NOMO-1 treated with DMSO at 0.1 percent for 48 hours (cell line): ENCODE measurements at regions not wholly inside any gene's neighbourhood (a gene's known extent, or its start where the extent isn't known, plus 50 kb on each side); places are given as distances from the start of the nearest gene placed in this dataset.

Experiments used
- DNase-seq: peaks from one replicate; lab custom pipeline; 2025; ENCODE audit not compliant: unreplicated experiment; lab: John Stamatoyannopoulos, UW

GRCh38 chr4:28730304-28730703, 1869.7 kb downstream of the STIM2 start:
- DNase-seq = no peak

- DNase-seq = no peak
Observed at GRCh38 chr4:28744066-28744465, 1883.4 kb downstream of the STIM2 start.

GRCh38 chr4:28754376-28754775, 1893.7 kb downstream of the STIM2 start:
- no peak for DNase-seq

GRCh38 chr4:28755081-28755480, 1894.4 kb downstream of the STIM2 start:
- no peak for DNase-seq

GRCh38 chr4:28759064-28759463, 1898.4 kb downstream of the STIM2 start:
- no peak for DNase-seq

GRCh38 chr4:28760003-28760402, 1899.4 kb downstream of the STIM2 start:
- no peak for DNase-seq

- DNase-seq = no peak
Observed at GRCh38 chr4:28772066-28772465, 1911.4 kb downstream of the STIM2 start.

GRCh38 chr4:28772788-28773187, 1912.1 kb downstream of the STIM2 start:
- DNase-seq = no peak

- DNase-seq = no peak
Observed at GRCh38 chr4:28774344-28774743, 1913.7 kb downstream of the STIM2 start.

GRCh38 chr4:28776004-28776403, 1915.4 kb downstream of the STIM2 start:
- DNase-seq = no peak

GRCh38 chr4:28784188-28784587, 1923.5 kb downstream of the STIM2 start:
- no peak for DNase-seq

GRCh38 chr4:28787947-28788346, 1927.3 kb downstream of the STIM2 start:
- DNase-seq = no peak

GRCh38 chr4:28788929-28789490, 1928.4 kb downstream of the STIM2 start:
- no peak for DNase-seq

GRCh38 chr4:28792917-28793597, 1927.1 kb upstream of the PCDH7 start:
- no peak for DNase-seq

GRCh38 chr4:28799696-28800095, 1920.5 kb upstream of the PCDH7 start:
- no peak for DNase-seq

- DNase-seq = no peak
Observed at GRCh38 chr4:28811025-28811424, 1909.1 kb upstream of the PCDH7 start.

GRCh38 chr4:28822163-28822562, 1898.0 kb upstream of the PCDH7 start:
- no peak for DNase-seq

- no peak for DNase-seq
Observed at GRCh38 chr4:28827866-28828265, 1892.3 kb upstream of the PCDH7 start.

- no peak for DNase-seq
Observed at GRCh38 chr4:28831867-28832266, 1888.3 kb upstream of the PCDH7 start.

GRCh38 chr4:28832444-28832843, 1887.7 kb upstream of the PCDH7 start:
- no peak for DNase-seq

GRCh38 chr4:28834120-28834519, 1886.0 kb upstream of the PCDH7 start:
- no peak for DNase-seq

- no peak for DNase-seq
Observed at GRCh38 chr4:28835501-28835900, 1884.7 kb upstream of the PCDH7 start.

GRCh38 chr4:28842271-28842670, 1877.9 kb upstream of the PCDH7 start:
- DNase-seq = no peak
